GM21786 (cell line): ENCODE measurements at regions not wholly inside any gene's neighbourhood (a gene's known extent, or its start where the extent isn't known, plus 50 kb on each side); places are given as distances from the start of the nearest gene placed in this dataset.
"Not testable (repeated sequence)": the region's sequence is repeated elsewhere in the genome, so short reads cannot be mapped to it uniquely, and the experiment has no call there.

Experiments used
- ATAC-seq: cut with Tn5 transposase; IDR thresholded peaks from one replicate; pipeline ENCODE4 v1.9.1; 2021; ENCODE audit not compliant: unreplicated experiment

GRCh38 chr13:101003566-101003965 is 329.0 kb upstream of the TMTC4 start:
- no peak for ATAC-seq

- no peak for ATAC-seq
Observed at GRCh38 chr13:100989392-100989791, 314.8 kb upstream of the TMTC4 start.

DNA sequence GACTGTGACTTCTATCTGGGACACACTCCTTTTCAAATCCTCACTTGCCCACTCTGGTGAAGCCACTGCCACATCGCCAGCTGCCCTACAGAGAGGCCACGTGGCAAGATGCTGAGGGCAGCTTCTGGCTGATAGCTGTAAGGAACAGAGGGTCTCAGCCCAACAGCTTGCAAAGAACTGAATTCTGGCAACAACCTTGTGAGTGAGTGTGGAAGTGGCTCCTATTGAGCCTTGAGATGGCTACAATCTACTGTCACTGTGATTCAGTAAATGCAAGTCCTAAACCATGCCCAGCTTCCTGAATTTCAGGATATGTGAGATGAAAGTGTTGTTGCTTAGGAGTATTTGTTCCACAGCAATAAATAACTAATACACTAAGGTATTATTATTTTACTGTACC is 314.3 kb upstream of the TMTC4 start:
- ATAC-seq: no peak

DNA sequence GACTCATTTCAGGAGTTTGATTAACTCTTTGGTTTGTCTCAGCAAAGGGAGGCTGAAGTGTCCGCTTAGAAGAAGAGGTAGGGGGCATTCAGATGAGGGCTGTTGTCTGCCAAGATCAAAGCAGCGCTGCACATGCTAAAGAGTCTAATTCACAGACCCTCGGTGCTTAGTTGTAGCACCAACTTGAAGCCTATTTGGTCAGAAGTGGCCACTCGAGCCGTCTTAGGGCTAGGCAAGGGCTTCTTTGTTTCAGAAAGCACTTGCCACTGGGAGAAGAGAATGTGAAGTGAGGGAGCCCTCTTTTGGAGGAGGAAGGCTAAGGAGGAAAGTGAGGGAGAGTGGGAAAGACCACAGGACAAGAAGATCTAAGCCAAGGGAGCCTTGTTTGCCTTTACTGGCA is 313.4 kb upstream of the TMTC4 start:
- ATAC-seq: no peak

DNA sequence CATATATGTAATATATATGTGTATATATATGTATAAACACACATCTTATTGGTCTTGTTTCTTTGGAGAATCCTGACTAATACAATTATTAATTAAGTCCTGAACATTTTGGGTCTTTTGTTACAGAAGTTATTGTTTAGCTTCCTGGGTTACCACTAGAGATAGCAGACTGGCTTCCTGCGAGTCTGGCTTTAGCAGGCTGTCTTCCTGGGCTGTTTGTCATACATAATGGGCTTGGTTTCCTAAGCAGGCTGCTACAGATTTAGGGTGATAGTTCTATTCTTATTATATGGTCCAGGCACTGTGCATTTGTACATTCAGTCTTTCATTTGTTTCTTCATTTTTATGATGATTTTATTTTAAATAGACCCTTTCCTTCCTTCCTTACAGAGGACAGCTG is 312.0 kb upstream of the TMTC4 start:
- no peak for ATAC-seq

DNA sequence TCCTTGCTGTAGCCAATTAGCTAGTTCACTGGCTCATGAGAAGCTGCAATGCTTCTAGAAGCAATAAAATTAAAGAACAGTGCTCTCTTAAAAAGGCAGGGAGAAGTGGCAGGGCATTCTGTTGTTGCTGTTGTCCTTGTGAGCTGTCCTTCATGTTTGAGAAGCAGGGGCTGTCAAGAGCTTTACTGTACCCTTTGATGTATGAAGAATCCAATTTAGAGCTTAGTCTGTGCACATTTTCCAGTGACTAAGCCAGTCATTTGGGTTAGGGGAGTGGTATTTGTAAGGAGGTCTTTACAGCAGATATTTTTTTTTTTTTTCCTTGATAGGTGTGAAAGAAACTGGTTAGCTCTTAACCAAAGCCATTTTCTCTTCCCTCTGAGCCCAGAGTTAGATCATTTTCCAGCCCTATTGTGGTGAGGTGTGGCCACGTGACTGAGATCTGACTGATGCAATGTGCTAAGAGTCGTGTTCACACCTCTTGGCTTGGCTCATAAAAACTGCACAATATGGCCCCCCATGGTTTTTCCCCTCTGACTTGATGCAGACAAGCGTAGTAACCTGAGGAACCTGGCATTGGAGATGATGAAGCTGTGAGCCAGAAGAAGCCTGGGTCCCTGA is 309.6 kb upstream of the TMTC4 start:
- ATAC-seq: no peak

DNA sequence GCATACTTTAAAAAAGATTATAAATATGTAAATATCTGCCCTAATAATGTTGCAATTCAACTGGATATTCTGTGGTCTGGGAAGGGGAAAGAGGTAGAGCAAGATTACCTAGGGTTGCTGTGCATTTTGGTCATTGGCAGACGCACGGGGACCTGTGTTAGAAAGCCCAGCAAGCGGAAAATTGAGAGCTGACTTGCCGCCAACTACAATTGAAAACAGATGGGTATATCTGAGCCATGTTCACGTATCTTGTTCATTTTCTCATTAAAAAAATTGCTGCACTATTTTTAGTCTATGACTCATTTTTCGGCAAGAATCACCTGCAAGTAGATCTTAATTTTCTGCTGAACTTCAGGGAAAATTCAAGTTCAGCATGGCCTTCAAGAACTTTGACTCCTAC is 308.5 kb upstream of the TMTC4 start:
- no peak for ATAC-seq

DNA sequence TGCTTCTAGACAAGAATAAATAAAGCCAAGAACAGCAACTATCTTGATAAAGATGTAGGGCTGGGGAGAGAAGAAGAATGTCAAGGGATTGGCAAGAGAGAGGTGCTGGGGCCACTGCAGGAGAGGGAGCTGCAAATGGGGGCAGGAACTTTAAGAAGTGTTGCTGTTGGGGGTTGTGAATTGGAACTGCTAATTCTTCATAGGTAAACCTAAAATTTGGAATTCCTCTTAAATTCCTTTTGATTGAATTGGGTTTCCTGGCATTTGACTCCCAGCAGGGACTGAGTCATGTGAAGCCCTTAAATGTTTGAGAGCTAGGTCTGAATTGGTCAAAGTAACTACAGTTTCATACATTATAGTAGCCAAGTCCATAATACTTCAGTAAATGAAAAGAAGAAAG is 305.6 kb upstream of the TMTC4 start:
- no peak for ATAC-seq

GRCh38 chr13:100977841-100978240 is 303.2 kb upstream of the TMTC4 start:
- ATAC-seq: no peak

DNA sequence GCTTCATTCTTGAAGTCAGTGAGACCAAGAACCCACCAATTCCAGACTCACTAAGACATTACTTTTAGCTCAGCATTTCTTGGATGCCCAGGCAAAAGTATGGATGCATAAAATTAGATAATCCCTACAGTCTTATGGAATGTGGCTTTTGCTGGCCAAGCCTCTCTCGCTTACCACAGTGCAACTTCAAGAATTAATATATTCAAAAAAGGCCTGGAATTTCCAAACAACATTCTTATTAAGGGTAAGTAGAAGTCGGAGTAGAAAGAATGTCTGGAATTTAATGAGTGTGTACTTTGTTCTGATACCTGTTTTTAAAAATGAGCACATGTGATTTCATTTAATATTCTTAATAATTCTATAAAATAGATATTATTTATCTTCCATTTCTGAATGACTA is 302.4 kb upstream of the TMTC4 start:
- ATAC-seq: no peak

DNA sequence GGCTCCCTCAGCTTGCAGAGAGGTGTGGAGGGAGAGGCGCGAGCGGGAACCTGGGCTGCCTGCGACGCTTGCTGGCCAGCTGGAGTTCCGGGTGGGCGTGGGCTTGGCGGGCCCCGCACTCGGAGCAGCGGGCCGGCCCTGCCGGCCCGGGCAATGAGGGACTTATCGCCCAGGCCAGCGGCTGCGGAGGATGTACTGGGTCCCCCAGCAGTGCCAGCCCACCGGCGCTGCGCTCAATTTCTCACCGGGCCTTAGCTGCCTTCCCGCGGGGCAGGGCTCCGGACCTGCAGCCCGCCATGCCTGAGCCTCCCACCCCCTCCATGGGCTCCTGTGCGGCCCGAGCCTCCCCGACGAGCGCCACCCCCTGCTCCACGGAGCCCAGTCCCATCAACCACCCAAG is 301.1 kb upstream of the TMTC4 start:
- ATAC-seq: not testable (repeated sequence)

DNA sequence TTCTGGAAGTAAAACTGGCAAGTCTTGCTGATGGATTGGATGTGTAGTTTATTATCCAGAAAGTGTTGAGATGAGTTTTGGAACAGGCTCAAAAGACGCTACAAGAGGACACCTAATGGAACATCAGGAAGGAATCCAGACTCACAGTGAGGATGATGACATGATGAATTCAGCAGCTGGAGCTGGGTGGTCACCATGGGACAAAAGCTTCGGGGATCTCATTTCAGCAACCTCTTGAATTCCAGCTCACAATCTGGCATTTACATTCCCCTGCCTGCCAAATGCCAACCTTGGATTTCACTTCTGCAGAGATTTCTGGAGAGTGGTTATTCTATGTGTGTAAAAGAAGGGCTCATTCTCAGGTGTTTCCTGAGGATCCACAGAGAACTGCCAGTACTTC is 288.0 kb upstream of the TMTC4 start:
- no peak for ATAC-seq

DNA sequence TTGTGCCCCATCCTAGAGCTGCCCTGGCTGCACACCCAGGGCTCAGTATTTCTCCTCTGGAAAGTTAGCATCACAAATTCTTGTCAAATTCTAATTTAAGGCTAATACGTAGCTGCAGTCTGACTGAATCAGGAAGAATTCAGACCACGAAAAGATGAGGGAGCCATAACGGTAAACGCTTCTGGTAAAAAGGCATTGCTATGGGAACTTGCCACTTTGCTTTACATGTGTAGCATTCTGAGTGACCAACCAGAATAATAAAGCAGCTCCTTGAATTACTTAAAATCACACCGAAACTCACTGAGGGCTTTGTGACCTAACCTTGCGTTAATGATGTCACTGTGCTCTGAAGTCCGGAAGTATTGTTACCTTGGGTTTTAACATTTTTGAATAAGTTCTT is 286.6 kb upstream of the TMTC4 start:
- no peak for ATAC-seq

- no peak for ATAC-seq
Observed at GRCh38 chr13:100958831-100959230, 284.2 kb upstream of the TMTC4 start.

- ATAC-seq: no peak
Observed at GRCh38 chr13:100957741-100958140, 283.1 kb upstream of the TMTC4 start.

GRCh38 chr13:100954430-100955305 is 280.1 kb upstream of the TMTC4 start:
- ATAC-seq: no peak

- no peak for ATAC-seq
Observed at GRCh38 chr13:100951016-100951415, 276.4 kb upstream of the TMTC4 start.

GRCh38 chr13:100948937-100949336 is 274.3 kb upstream of the TMTC4 start:
- ATAC-seq: not testable (repeated sequence)

DNA sequence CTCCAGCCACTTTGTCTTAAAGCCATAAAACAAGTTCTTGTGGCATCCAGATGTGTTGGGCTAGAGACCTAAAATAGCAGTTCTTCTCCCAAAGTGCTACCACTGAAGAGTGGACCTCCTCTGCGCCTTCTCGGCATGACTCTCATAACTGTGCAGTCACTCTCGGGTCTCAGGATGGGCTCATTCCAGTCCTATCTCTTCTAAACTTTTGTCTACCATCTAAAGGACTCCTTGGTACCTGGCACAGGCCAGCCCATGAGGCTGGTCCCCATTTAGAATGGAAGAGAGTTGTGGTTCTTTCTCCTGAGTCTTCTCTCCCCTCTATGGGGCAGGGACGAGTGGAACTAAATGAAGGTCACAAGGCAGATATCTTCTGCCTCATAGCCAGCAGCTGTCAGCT is 272.0 kb upstream of the TMTC4 start:
- no peak for ATAC-seq

- ATAC-seq: no peak
Observed at GRCh38 chr13:100944791-100945345, 270.3 kb upstream of the TMTC4 start.

DNA sequence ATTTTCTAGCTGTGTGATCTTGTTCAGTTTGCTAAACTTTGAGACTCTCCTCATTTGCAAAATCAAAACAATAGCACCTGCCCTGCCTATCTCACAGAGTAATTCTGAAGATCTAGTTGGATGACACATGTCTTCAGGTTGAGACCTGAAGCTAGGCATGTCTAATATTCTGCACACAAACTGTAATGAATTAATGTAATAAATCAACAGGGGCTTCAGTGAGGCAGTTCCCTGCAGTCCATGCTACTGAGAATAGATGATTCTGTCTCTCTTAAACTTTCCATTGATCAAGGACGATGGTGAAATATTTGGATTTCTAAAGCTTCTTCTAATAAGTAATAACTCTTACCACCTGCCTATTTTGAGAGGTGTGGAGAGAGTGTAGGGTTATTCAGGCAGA is 268.1 kb upstream of the TMTC4 start:
- ATAC-seq: no peak
